Erythroblast (primary cell): ENCODE measurements at regions not wholly inside any gene's neighbourhood (a gene's known extent, or its start where the extent isn't known, plus 50 kb on each side); places are given as distances from the start of the nearest gene placed in this dataset.

ENCODE experiments used
- GATA1 ChIP-seq: IDR thresholded peaks from 2 replicates; pipeline ENCODE4 v1.6.1; 2011; ENCODE audit warnings: low read depth, mild to moderate bottlenecking, control low read depth, low read length, moderate library complexity
- POLR2A ChIP-seq: IDR thresholded peaks from 2 replicates; pipeline ENCODE4 v1.6.1; 2011; ENCODE audit warnings: mild to moderate bottlenecking, low read length

DNA sequence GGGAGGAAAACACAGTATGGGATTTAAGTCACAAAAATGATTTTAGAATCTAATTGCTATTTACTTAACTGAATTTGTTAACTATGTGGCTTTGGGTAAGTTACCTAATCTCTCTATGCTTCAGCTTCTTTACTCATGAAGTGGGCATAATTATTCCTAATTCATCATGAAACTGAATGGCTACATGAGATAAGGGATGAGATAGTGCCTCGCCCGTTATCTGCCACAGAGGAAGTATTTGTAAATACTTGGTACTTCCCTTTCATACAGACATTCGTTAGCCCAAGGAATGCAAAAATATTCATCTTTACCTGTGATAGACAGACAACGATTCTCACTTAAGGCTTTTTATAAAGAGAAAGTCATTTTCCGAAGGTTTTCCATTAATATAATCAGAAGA lies 221.2 kb upstream of the BLID start:
- TF ChIP-seq POLR2A = no peak
- no peak for TF ChIP-seq GATA1
